Stimulated activated CD4-positive, alpha-beta T cell treated with anti-CD3 and anti-CD28 coated beads, TNF-alpha, amount 100 ng/mL, for 48 hours (primary cell): ENCODE measurements at regions not wholly inside any gene's neighbourhood (a gene's known extent, or its start where the extent isn't known, plus 50 kb on each side); places are given as distances from the start of the nearest gene placed in this dataset.

Source experiments
- DNase-seq, 3 donors: peaks; one replicate each; pipeline ENCODE4 v3.0.0-alpha.2; 2020; ENCODE audit warnings: low read depth in 3 of 3

- DNase-seq = no peak
These were observed 215.7 kb upstream of the FOXF1 start for GRCh38 chr16:86294535-86295196.

DNA sequence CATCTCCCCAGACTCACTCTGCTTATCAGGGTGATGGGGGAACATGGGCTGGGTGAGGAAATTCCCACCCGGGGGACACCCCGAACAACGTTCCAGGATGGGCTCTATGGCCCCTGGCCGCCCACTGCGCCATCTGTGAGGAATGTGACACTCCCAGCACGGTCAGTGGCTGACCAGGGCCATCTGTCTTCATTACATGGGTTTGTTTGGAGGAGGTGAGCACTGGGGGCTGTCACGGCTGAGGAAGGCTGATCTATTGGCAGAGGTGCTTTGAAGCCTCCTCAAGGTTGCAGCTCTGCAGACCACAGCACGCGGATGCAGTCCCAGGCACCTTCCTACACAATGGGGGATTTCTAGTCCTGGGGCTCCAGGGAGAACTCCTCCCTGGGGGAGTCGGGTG, 214.1 kb upstream of the FOXF1 start:
- DNase-seq = no peak

DNA sequence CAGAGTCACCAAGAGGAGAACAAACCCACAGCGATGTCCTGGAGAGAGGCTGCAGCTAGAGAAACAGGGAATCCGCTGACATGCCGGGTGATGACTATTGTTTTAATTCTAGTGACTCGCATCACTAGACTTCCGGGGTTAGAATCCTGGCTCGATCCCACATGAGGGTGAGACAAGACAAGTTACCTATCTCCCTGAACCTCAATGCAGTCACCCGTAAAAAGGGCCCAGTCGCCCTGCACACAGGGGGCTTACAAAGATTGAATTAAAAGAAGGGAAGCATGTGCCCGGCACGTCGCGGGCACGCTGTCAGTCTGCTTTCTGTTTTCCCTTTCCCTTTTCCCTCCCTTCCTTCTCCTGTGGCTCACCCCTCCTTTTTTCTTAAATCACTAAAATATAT, 212.9 kb upstream of the FOXF1 start:
- DNase-seq = no peak

DNA sequence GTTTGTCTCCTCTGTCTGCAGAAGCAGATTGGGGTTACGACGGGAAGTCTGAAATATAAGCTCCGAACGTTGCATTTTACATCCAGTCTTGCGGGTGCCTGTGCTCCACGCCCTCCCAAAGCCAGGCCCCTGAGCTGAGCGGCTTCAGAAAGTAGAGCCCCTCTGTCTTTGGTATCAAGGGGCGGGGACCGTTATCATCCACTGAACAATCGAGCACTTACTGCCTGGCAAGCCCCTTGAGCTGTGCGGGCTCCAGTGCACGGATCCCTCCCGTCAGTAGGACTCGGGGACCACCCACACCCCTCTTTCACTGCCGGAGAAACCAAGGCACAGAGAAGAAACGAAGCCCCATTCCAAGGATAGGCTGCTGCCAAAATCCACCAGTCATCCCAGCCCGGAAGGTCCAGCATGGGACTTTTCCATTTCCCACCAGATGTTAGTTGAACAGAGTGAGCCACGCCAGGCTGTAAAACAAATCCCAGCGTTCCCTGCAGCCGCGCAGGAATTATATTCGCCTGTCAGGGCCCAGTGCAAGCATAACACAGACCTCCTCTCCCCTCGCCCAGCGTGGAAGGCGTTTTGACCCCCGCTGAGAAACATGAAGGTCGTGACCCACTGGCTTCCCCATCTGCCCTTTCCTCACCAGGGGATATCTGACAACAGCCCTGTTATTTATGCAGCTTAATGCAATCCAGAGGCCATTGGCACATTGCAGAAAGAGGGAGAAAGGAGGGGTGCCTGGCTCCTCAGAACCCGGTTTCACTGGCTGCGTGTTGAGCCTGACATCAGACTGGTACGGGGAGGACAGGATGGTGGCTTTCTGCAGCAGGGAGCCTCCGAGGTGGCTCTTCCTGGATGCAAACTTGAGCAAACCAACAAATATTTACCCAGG, 212.2 kb upstream of the FOXF1 start:
- DNase-seq = no peak

GRCh38 chr16:86298758-86299134, 211.6 kb upstream of the FOXF1 start:
- no peak for DNase-seq

DNA sequence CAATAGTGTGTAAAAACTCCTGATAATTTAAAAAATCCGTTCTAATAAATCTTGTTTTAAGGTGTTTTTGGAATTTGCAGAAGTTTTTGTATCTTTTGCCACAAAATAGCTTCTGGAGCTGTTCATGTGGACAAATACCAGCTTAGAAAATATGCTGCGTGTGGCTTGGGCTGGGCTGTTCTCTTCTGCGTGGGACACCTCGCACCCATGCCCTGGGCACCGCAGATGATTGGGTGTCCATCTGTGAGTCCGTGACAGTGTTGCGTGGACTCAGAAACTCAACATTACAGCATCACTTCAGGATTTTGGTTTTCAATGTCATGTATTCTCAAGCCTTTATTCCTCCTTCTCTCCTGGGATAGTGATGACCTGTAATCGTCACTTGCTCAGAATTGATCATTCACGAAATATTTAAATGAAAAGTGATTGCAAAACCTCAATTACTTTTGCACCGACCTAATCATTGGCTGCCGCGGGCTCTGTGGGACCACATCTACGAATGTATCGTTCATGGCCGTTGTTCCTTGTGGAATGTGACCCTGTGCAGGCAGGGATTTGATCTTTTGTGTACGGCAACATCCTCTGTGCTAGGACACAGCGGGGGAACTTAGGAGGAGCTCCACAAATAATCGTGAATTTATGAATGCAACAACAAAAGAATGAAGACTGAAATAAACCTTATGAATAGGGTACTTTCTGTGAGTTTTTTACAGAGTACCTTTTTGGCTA, 210.3 kb upstream of the FOXF1 start:
- no peak for DNase-seq

- DNase-seq = no peak
These were observed 209.4 kb upstream of the FOXF1 start for GRCh38 chr16:86300746-86301481.

GRCh38 chr16:86302421-86303109, 207.8 kb upstream of the FOXF1 start:
- DNase-seq = no peak

DNA sequence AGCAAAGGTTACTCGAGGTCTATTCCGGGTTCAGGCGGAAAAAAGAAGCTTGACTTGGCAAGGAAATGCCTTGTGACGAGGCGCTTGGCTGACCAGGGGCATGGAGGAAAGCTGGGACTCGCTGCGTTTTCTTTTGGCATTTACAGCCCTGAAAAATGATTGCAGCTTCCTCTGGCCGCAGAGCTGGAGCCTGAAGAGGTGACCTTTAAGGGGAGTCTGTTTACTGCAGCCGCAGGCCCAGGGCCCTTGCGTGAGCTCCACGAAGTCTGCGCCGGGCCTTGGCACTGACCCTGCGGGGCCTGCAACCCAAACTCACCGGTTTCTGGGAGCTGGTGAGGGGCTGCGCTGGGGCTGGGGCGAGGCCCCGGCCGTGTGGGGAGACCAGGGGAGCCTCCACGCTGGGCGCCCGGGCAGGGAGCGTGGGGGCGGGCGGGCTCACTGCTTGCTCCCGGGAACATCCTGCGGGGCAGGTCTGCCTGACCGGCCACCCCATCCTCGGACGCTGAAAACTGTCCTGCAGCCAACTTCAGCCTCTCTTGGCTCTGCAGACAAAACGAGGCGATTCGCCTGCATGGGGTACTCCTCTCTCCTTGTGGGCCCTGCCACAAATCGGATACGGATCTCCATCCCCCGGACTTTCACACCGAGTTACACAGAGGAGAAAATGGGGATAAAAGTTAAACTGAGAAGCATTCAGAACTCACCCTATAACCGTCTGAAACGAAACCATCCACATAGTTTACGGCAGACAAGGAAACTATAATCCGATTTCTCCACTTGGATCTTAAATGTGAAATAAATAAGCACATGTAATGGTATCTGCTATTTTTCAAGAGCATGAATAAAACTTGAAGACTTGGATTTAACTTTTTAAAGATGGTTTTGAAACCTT, 206.3 kb upstream of the FOXF1 start:
- no peak for DNase-seq

- no peak for DNase-seq
These were observed 205.5 kb upstream of the FOXF1 start for GRCh38 chr16:86304868-86305267.

DNA sequence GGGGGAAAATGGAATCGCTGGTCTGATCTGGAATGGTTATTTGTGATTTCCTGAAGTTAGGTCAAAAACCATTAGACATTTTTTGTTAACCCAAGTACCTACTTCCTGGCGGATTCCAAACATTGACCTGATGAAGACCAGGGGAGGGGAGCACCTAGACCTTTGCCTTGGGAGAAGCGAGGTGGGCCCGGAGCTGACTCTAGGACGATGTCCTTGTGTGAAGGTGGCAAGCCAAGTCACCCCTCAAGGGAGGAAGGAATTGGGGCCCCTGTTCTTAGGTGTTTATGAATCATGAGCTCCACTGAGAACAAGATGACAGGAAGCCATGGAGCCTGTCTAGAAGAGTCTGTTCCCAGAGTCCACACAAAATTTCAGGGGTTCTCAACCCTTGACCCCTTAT, 204.9 kb upstream of the FOXF1 start:
- no peak for DNase-seq

GRCh38 chr16:86306011-86306644, 204.2 kb upstream of the FOXF1 start:
- DNase-seq = no peak

DNA sequence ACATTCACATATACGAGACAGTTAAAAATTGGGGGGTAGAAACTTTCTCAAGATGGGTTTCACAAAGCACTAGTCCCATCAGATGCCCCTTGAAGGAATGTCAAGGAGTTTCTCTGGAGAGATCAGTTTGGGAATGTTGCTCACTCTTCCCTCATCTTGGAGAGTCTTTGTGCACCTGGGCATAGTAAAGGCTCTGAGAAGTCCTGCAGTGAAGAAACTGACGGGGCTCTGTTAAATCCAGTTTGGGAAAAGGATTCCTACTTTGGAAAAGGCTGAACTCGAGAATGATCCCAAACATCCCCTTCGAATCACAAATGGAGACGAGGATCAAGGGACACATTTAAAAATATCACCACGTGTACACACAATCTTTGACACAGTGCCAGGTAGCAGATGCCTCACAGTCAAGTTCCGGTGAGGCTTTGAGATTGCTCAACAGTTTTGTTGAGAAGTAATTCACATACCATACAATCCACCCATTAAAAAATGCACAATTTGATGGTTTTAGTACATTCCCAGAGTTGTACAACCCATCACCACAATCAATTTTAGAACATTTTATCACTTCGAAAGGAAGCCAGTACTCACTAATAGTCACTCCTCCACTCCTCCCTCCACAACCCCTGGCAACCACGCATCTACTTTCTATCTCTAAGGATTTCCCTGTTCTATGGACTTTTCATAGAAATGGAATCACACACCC, 203.4 kb upstream of the FOXF1 start:
- DNase-seq = no peak

- no peak for DNase-seq
These were observed 202.8 kb upstream of the FOXF1 start for GRCh38 chr16:86307514-86307903.

DNA sequence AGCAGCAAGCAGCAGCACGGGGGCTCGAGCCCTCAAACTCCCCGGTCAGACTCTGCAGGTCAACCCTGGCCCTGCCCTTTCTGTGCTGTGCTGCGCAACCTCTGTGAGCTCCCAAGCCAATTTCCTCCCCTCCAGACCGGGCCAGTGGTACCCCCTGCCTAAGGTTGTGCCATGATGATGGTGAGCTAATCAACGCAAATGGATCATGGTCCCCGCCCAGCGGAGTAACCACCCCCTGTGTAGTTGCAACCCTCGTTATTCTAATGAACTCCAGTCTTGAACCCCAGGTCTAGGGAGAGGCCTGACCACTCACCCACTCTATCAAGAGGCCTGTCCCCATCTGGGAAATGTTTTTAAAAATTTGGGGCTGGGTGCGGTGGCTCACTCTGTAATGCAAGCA, 201.8 kb upstream of the FOXF1 start:
- DNase-seq = no peak

- no peak for DNase-seq
These were observed 196.7 kb upstream of the FOXF1 start for GRCh38 chr16:86313631-86314030.

DNA sequence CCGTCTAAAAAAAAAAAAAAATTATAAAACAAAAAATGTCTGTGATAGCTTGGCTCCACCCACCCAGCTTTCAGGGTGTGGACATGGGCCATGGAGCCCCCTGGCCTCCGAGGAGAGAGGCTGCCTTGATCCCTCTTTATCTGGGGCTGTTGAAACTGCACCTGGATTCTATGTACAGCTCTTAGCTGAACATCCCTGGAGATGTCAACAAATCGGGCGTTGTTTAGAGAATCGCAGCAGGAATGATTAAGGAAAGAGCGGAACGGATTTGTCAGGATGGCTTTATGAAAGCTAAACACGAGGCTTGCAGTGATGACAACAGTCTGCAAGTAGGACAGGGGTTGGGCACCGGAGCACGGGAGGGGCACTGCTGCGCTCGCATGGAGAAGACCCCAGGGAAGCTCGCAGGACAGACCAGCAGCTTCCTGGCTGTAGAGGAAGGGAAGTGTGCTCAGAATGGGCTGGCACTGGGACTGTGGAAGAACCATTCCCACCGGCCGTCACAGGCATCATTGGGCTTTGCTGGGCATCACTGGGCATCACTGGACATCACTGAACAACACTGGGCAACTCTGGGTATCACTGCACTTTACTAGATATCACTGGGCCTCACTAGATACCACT, 195.8 kb upstream of the FOXF1 start:
- DNase-seq = no peak

DNA sequence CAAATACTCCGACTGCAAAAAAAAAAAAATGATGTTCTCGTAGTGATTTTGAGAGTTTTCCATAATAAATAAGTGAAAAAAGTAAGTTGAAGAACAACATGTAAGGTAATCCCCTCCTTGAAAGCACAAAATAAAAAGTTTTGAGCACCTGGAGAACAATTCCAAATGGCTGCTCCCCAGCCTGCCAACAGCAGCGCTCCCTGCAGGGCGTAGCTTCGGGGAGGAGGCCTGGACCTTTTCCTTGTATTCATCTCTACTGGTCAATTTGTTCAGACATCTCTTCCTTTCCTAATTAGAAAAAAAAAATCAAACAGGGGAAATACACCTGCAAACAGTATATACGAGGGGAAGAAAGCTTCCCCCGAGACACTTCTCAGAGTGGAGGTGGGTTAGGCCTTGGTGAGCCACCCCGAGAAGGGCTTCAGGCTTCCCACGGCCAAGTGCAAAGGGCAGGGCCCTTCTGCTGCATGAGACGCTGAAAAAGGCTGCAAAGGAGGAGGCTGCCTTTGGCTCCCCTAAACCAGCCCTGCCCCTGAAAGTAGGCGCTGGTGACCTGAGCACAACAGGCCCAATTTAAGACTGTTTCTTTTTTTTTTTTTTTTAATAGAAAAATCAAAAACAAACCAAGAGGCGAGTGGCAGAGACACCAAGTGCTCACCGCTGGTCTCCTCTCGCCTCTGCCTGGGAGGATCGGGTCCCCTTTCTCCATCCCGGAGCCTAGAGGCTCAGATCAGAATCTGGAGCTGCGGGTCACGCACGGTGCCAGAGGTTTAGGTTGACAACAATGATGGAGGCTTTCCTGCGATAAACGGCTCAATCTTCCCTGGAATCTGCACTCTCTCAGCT, 193.1 kb upstream of the FOXF1 start:
- no peak for DNase-seq
